ENCODE measurements at regions not wholly inside any gene's neighbourhood (a gene's known extent, or its start where the extent isn't known, plus 50 kb on each side); places are given as distances from the start of the nearest gene placed in this dataset.
"Not testable (repeated sequence)": the region's sequence is repeated elsewhere in the genome, so short reads cannot be mapped to it uniquely, and the experiment has no call there.

DNA sequence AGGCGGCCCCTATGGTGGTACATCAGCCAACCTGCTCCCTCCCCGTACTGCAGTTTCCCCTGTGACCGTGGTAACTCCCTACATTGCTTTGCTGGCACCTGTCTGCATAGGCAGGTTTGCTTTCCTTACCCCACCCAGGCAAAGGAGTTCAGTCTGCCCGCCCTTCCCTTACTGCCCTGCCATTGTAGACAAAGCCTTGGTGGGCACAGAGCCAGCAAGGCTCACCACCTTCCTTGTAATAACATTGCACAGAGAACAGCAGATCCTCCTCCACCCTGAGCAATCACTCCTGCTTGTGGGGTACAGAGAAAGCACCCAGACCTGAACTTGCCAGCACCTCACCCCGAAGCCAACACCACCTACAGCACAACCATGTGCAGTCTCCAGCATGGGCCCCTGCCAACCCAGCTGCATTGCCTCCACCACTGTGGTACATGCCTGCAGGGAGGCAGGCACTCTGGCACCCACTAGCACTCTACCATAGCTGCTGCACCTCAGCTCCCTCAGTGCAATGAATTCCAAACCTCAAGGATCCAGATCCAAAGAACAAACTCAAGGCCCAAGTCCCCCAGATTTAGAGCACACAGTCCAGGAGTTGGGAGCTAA, 192.7 kb upstream of the KCNMB2 start:
- H3K36me3 ChIP-seq (ENCODE audit: control insufficient read depth, insufficient read depth, low read length), result no peaks in the 10 kb centered on the region
- DNase-seq, result peak in 1 of 2 donors; percentile 17
- H3K4me1 ChIP-seq (ENCODE audit: control insufficient read depth, insufficient read depth, low read length), result no peaks in the 10 kb centered on the region
- no peaks in the 10 kb centered on the region for H3K9me3 ChIP-seq (ENCODE audit: control insufficient read depth, low read depth, low read length)
- H3K4me3 ChIP-seq (ENCODE audit: low read length), result no peak overlapping the region
- no peak overlapping the region for H3K27ac ChIP-seq (ENCODE audit: low read length)
- no peaks in the 10 kb centered on the region for H3K27me3 ChIP-seq (ENCODE audit: control insufficient read depth, insufficient read depth, low read length)
- WGBS (ENCODE audit: insufficient coverage, low lambda C conversion rate), result no CpG with 5 or more reads among the region's 5 CpGs

DNA sequence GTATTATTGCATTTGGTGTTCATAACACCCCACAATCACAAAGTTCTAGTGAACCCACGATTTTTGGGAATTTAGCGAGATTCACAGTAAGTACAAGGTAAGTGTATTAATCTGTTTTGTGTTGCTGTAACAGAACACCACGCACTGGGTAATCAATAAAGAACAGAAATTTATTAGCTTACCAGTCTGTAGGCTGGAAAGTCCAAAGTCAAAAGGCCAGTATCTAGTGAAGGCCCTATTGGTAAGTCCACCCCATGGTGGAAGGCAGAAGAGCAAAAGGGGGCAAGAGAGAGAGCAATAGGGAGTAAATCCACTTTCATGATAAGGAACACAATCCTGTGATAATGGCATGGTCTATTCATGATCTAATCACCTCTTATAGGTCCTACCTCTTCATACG, 190.3 kb upstream of the KCNMB2 start:
- no peak for DNase-seq
- no CpG with 5 or more reads among the region's 4 CpGs for WGBS (ENCODE audit: insufficient coverage, low lambda C conversion rate)

DNA sequence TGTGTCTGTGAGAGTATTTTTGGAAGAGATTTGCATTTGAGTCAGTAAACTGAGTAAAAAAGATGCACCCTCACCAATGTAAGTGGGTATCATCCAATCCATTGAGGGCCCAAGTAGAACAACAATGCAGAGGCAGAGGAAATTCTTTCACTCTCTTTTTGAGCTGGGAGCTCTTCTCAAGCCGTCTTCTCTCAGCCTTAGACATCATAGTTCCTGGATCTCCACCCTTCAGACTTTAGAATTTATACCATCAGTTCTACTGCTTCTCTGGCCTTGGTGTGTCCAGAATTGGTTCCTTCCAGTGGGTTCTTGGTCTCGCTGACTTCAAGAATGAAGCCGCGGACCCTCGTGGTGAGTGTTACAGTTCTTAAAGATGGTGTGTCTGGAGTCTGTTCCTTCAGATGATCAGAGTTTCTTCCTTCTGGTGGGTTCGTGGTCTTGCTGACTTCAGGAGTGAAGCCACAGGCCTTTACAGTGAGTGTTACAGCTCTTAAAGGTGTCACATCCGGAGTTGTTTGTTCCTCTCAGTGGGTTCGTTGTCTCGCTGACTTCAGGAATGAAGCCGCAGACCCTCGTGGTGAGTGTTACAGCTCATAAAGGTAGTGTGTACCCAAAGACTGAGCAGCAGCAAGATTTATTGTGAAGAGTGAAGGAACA, 187.5 kb upstream of the KCNMB2 start:
- H3K4me3 ChIP-seq (ENCODE audit: low read length); DNase-seq; H3K9me3 ChIP-seq (ENCODE audit: control insufficient read depth, low read depth, low read length); H3K27me3 ChIP-seq (ENCODE audit: control insufficient read depth, insufficient read depth, low read length); H3K36me3 ChIP-seq (ENCODE audit: control insufficient read depth, insufficient read depth, low read length); H3K27ac ChIP-seq (ENCODE audit: low read length): not testable (repeated sequence)
- H3K4me1 ChIP-seq (ENCODE audit: control insufficient read depth, insufficient read depth, low read length), result peaks cover 13% of the 10 kb centered on the region
- no CpG with 5 or more reads among the region's 11 CpGs for whole genome bisulfite sequencing (ENCODE audit: insufficient coverage, low lambda C conversion rate)

More for the DNA sequence above, 190.3 kb upstream of the KCNMB2 start:
- Histone ChIP-seq H3K9me3 (ENCODE audit: control insufficient read depth, low read depth, low read length) (no peaks in the 10 kb centered on the region), H3K4me1 (ENCODE audit: control insufficient read depth, insufficient read depth, low read length) (peaks cover 2% of the 10 kb centered on the region), H3K36me3 (ENCODE audit: control insufficient read depth, insufficient read depth, low read length) (no peaks in the 10 kb centered on the region), H3K4me3 (ENCODE audit: low read length) (no peak overlapping the region), H3K27ac (ENCODE audit: low read length) (no peak overlapping the region), H3K27me3 (ENCODE audit: control insufficient read depth, insufficient read depth, low read length) (no peaks in the 10 kb centered on the region)

DNA sequence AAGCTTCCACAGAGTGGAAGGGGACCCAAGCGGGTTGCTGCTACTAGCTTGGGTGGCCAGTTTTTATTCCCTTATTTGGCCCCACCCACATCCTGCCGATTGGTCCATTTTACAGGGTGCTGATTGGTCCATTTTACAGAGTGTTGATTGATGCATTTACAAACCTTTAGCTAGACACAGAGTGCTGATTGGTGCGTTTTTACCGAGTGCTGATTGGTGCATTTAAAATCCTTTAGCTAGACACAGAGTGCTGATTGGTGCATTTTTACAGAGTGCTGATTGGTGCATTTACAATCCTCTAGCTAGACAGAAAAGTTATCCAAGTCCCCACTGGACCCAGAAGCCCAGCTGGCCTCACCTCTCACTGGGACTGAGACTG, 187.0 kb upstream of the KCNMB2 start:
- H3K9me3 ChIP-seq (ENCODE audit: control insufficient read depth, low read depth, low read length); H3K36me3 ChIP-seq (ENCODE audit: control insufficient read depth, insufficient read depth, low read length); H3K4me3 ChIP-seq (ENCODE audit: low read length); H3K27ac ChIP-seq (ENCODE audit: low read length); DNase-seq; H3K27me3 ChIP-seq (ENCODE audit: control insufficient read depth, insufficient read depth, low read length): not testable (repeated sequence)
- no CpG with 5 or more reads among the region's 4 CpGs for WGBS (ENCODE audit: insufficient coverage, low lambda C conversion rate)
- peaks cover 13% of the 10 kb centered on the region for H3K4me1 ChIP-seq (ENCODE audit: control insufficient read depth, insufficient read depth, low read length)

DNA sequence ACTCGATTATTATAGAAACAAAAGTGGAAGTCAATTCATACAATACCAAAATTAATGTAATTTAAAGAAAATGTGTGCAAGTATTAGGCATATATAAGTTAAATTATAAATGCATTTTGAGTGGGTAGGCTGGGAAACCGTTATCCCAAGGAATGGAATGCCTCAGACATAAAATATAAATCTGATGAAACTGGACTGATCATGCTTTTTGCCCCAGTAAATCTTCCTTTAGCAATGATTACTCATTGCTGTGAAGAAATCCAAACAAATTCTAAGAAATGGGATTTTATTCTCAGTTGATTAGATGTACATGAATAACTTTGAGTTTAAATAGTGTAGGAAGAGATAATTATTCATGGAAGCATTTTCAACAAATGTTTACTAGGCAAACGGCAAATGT, 185.5 kb upstream of the KCNMB2 start:
- Histone ChIP-seq H3K9me3 (ENCODE audit: control insufficient read depth, low read depth, low read length) (no peaks in the 10 kb centered on the region), H3K4me3 (ENCODE audit: low read length) (no peak overlapping the region), H3K27ac (ENCODE audit: low read length) (no peak overlapping the region), H3K4me1 (ENCODE audit: control insufficient read depth, insufficient read depth, low read length) (peaks cover 13% of the 10 kb centered on the region), H3K27me3 (ENCODE audit: control insufficient read depth, insufficient read depth, low read length) (no peaks in the 10 kb centered on the region), H3K36me3 (ENCODE audit: control insufficient read depth, insufficient read depth, low read length) (no peaks in the 10 kb centered on the region)
- DNase-seq, result no peak
- no CpG with 5 or more reads among the region's 3 CpGs for WGBS (ENCODE audit: insufficient coverage, low lambda C conversion rate)

DNA sequence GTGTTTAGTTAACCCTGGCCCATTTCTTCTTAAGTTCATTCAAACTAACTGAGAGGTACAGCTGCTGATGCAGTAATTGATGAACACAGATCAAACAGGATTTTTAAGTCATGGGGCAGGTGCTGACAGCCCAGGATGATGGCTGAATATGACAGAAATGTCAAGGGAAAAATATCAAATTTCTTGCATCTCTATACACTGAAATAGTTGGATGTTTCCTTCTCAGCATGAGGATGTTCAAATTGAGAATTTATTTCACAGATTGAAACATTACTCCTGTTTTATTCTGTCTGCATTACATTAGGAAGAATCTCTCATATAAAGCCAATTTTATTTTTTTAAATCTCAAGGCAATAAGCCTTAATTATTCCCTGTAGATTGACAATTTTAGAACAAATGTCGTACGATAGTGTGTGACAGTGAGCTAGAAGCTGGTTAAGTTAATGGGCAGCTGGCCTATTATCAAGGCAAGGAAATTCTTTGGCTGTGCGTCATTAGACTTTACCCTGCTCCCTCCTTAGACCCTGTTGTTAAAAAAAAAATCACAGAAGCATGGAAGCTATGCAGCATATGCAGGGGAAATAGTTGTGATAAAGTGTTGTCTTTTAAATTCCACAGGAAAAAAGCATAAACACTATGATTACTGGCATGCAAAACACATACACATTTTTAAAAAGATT, 183.8 kb upstream of the KCNMB2 start:
- peak; percentile 69 to 83 for DNase-seq
- 8% methylated on average over 2 of the region's 3 CpGs for WGBS (ENCODE audit: insufficient coverage, low lambda C conversion rate)
- H3K9me3 ChIP-seq (ENCODE audit: control insufficient read depth, low read depth, low read length), result no peaks in the 10 kb centered on the region

DNA sequence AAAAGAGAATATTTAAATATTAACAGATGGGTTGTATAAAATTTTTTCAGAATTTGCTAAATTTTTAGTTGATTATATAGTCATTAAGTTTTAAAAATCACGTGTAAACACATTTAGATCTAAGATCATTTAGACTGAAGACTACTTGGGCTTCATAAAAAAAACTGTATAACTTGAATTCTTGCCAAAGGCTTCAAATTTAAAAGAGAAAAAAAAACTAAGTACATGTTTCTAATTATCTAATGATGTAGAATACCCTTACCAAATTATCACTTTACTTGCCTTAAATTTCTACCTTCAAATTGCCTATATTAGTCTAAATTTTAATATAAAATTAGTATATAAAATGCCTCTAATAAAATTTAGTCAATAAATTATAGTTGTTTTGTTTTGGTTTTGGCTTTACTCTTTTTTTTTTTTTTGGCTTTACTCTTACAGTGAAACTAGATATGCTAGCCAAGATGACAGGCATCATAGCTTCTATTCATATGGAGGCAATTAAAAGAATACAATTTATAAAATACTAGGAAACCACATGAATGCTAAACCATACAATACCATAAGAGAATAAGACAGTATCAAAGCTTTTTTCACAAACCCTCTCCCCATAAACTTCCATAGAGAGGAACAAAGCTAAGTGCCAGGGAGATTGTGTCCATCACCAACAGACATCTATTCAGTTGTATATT, 183.1 kb upstream of the KCNMB2 start:
- WGBS (ENCODE audit: insufficient coverage, low lambda C conversion rate), result 20% methylated on average over 1 of the region's 1 CpG
- no peak for DNase-seq

More for the DNA sequence above, 183.8 kb upstream of the KCNMB2 start:
- Histone ChIP-seq H3K4me1 (ENCODE audit: control insufficient read depth, insufficient read depth, low read length) (peaks cover 13% of the 10 kb centered on the region), H3K27me3 (ENCODE audit: control insufficient read depth, insufficient read depth, low read length) (no peaks in the 10 kb centered on the region), H3K4me3 (ENCODE audit: low read length) (no peak overlapping the region), H3K36me3 (ENCODE audit: control insufficient read depth, insufficient read depth, low read length) (no peaks in the 10 kb centered on the region), H3K27ac (ENCODE audit: low read length) (peak overlapping the region; percentile 63)

DNA sequence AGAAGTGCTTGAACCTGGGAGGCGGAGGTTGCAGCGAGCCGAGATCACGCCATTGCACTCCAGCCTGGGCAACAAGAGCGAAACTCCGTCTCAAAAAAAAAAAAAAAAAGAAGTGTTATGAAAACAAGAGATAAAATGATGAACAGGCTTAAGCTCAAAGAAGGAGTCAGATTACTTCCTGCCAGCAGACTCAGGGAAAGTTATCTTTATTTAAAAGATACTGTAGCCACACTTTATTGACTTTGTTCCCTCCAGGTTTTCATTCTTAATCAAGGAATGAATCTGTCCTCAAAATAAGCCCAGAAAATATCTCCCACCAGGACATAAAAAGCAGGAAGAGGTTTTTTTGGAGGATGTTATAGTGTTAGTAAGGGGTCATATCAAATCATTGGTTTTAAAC, 176.5 kb upstream of the KCNMB2 start:
- no peak for DNase-seq
- no peak overlapping the region for H3K27ac ChIP-seq (ENCODE audit: low read length)
- no peaks in the 10 kb centered on the region for H3K4me1 ChIP-seq (ENCODE audit: control insufficient read depth, insufficient read depth, low read length)
- no peaks in the 10 kb centered on the region for H3K9me3 ChIP-seq (ENCODE audit: control insufficient read depth, low read depth, low read length)
- no peaks in the 10 kb centered on the region for H3K27me3 ChIP-seq (ENCODE audit: control insufficient read depth, insufficient read depth, low read length)
- no peaks in the 10 kb centered on the region for H3K36me3 ChIP-seq (ENCODE audit: control insufficient read depth, insufficient read depth, low read length)
- no CpG with 5 or more reads among the region's 6 CpGs for WGBS (ENCODE audit: insufficient coverage, low lambda C conversion rate)
- no peak overlapping the region for H3K4me3 ChIP-seq (ENCODE audit: low read length)

More for the DNA sequence above, 183.1 kb upstream of the KCNMB2 start:
- no peak overlapping the region for H3K4me3 ChIP-seq (ENCODE audit: low read length)
- no peaks in the 10 kb centered on the region for H3K36me3 ChIP-seq (ENCODE audit: control insufficient read depth, insufficient read depth, low read length)
- H3K9me3 ChIP-seq (ENCODE audit: control insufficient read depth, low read depth, low read length), result no peaks in the 10 kb centered on the region
- no peak overlapping the region for H3K27ac ChIP-seq (ENCODE audit: low read length)
- H3K27me3 ChIP-seq (ENCODE audit: control insufficient read depth, insufficient read depth, low read length), result no peaks in the 10 kb centered on the region
- peaks cover 13% of the 10 kb centered on the region for H3K4me1 ChIP-seq (ENCODE audit: control insufficient read depth, insufficient read depth, low read length)

DNA sequence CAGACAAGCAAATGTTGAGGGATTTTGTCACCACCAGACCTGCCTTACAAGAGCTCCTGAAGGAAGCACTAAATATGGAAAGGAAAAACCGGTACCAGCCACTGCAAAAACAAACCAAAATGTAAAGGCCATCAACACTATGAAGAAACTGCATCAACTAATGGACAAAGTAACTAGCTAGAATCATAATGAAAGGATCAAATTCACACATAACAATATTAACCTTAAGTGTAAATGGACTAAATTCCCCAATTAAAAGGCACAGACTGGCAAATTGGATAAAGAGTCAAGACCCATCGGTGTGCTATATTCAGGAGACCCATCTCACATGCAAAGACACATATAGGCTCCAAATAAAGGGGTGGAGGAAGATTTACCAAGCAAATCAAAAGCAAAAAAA, 173.2 kb upstream of the KCNMB2 start:
- not testable (repeated sequence) for H3K9me3 ChIP-seq (ENCODE audit: control insufficient read depth, low read depth, low read length); H3K4me3 ChIP-seq (ENCODE audit: low read length); H3K27ac ChIP-seq (ENCODE audit: low read length); DNase-seq; H3K4me1 ChIP-seq (ENCODE audit: control insufficient read depth, insufficient read depth, low read length); H3K36me3 ChIP-seq (ENCODE audit: control insufficient read depth, insufficient read depth, low read length); H3K27me3 ChIP-seq (ENCODE audit: control insufficient read depth, insufficient read depth, low read length)
- no CpG with 5 or more reads among the region's 2 CpGs for WGBS (ENCODE audit: insufficient coverage, low lambda C conversion rate)

DNA sequence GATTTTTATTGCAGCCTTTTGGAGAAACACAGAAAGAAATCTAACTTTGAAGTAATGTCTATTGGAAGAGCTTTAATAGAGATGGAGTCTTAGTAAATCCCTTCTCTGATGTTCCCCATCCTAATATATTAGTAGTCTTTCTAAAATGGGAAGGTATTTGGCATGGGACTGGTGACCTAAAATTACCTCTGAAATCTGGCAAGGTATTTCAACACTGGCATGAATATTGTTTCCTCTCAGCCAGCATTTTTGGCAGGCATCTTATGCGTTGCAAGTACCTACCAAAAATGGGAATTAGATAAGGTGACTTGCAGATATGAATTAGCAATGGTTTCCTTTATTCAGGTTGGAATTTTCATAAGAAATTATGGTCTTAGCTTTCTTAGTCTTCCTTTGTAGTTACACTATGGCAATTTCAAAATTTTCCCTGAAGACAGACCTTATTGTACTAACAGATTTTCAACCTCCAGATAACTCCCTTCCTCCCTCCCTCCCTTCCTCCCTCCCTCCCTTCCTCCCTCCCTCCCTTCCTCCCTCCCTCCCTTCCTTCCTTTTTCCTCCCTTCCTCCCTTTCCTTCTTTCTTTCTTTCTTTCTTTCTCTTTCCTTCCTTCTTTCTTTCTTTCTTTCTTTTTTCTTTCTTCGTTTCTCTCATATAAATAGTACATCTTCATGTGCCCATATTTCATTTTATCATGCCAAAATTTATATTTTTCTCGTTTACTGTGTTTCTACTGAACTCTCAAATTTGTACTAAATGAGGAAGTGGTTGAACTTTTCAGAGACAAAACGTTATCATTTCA, 168.2 kb upstream of the KCNMB2 start:
- no peaks in the 10 kb centered on the region for H3K27me3 ChIP-seq (ENCODE audit: control insufficient read depth, insufficient read depth, low read length)
- no peaks in the 10 kb centered on the region for H3K36me3 ChIP-seq (ENCODE audit: control insufficient read depth, insufficient read depth, low read length)
- no peak overlapping the region for H3K27ac ChIP-seq (ENCODE audit: low read length)
- H3K9me3 ChIP-seq (ENCODE audit: control insufficient read depth, low read depth, low read length), result no peaks in the 10 kb centered on the region
- H3K4me3 ChIP-seq (ENCODE audit: low read length), result no peak overlapping the region
- DNase-seq, result no peak
- H3K4me1 ChIP-seq (ENCODE audit: control insufficient read depth, insufficient read depth, low read length), result no peaks in the 10 kb centered on the region
- WGBS (ENCODE audit: insufficient coverage, low lambda C conversion rate), result 97% methylated on average over 3 of the region's 4 CpGs

Data from large intestine (tissue), 3 donors.